CD4-positive, alpha-beta T cell treated with Interleukin-6 for 4 hours (primary cell): ENCODE measurements at regions not wholly inside any gene's neighbourhood (a gene's known extent, or its start where the extent isn't known, plus 50 kb on each side); places are given as distances from the start of the nearest gene placed in this dataset.

ENCODE experiments used
- DNase-seq: peaks from one replicate; pipeline ENCODE4 v3.0.0-alpha.2; 2020; ENCODE audit warnings: mixed read lengths

DNA sequence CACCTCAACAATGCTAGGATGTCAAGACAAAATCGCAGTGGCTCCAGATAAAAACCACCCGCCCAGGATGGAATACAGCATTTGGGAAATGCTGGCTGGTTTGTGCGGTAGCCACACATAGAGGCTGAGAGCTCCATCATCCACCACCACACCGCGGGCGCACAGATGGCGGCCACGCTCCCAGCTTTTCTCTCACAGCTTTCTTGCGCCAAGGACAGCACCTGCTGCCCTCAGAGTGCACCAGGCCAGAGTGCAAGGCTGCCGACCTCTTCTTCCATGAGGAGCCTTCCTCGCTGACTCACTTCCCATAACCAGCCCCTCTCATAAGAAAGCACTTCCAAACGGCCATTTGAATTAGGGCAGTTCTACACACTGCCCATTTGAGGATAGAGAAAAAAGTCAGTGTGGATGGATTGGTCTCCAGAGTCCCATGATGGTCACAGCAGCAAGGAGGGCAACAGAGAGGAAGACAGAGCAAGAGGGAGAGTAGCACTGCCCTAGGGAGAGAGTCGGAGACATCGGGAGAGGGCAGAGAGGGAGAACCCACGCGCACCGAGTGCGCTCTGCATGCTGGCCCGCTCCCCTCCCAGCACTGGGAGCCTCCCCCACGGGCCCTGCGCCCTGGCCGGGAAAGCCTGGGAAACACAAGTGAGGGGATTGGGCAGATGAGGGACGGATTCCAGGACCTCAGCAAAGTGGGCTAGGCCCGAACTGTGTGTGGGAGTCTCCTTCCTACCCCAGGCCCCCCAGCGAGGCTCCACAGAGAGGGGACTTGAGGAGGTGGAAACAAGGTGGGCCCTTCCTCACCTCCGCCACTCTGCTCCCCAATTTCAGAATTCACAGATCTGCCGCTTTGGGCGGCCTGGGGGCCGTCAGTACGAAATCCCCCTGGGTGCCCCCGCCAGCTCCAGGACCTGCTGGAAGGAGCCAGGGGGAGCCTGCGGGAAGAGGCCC, 156.9 kb downstream of the USP12 start:
- no peak for DNase-seq

DNA sequence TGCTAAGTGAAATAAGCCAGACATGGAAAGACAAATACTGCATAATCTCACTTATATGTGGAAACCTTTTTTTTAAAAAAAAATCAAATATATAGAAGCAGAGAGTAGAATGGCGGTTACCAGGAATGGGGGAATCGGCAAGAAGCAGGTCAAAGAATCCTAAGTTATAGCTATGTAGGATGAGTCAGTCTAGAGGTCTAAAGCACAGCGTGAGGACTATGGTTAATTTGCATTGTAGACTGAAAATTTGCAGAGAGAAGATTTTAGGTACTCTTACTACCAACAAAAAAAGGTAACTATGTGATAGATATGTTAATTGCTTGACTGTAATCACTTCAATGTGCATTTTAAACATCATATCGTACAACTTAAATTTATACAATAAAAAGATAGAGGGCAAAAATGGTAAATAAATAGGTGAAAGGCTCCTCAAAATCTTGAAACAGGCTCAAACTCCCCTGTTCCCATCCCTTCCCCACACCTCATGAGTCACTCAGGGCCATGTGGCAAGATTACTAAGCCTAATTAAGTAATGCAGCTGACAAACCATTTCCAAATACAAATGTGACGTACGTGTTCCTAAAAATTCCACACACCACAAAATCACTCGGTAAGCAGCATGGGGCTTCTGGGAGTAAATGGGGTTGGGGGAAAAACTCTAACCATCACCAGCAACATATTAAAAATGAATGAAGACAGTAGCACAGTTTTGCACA, 159.0 kb downstream of the USP12 start:
- no peak for DNase-seq

DNA sequence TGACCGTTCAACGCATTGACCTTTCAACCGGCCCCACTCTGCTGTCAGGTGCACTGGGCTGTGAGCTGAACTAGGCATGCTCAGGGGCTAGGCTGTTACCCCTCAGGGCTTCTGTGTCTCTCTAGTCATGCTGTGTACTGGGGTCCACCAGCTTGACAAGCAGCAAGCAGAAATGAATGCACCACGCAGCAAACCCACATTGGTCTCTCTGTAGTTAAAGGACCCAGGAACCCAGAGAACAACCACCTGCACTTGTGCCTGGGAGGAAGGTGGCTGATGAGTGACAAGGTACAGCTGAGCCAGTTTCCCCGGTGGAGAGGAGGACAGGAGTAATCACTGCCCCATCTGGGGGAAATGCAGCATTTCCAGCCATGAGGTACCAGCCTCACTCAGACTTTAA, 159.9 kb downstream of the USP12 start:
- no peak for DNase-seq

DNA sequence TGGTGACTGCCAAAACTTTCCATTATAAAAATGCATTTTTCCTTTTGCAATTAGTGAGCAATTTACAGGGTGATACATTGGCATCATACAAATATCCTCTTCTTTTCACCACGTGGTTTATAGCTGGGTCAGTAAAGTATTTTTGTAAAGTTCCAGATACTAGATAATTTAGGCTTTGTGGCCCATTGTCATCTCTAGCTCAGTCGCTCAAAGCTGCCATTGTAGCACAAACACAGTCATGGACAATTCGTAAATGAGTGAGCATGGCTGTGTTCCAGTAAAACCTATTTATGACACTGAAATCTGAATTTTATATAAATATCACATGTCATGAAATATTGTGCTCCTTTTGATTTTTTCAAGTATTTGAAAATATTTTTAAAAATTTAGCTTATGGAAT, 162.9 kb downstream of the USP12 start:
- DNase-seq = no peak

DNA sequence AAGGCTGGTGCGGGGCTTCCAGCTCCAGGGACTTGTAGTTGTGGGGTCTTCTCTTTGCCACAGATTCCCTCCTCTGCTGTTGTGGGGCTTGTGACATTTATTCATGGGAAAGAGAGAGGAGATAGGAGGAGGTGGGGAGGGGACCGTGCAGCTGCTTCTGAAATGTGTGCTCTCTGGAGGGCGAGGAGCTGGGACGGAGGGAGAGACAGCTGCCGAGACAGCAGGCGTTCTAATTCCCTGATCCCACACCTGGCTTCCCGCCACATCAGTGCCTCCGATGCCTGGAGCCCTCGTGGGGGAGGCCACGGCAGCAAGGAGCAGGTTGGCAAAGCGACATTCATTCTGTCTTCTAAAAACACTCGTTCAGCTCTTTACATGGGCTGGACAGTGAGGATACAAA, 164.4 kb downstream of the USP12 start:
- DNase-seq = no peak

DNA sequence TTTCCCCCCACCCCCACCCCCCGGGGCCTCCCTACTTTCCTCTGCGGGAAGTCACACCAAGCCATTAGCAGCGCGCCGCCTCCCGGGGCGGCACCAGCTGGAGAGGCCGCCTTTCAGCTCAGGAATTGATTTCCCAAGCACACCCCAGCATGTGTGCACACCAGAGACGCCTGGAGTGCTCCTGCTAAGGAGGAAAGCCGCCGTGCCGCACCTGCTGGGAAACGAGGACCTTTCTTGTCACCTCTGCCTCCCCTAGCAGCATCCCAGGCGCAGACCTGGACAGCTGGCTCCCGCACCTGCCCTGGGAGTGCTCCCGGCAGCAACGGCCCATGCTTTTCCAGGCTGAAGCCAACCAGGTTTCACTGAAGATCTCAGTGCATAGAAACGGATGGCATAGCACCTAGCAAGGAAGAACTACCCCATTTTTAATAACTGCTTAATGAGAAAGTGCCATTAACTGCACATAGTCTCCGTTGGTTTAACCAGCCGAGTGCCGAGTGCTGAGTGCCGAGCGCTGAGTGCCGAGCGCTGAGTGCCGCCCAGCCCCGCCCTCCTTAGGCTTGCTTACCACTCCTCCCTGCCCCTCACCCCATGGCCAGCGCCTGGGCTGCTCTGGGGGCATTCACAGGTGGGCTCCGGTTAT, 165.0 kb downstream of the USP12 start:
- DNase-seq = no peak

DNA sequence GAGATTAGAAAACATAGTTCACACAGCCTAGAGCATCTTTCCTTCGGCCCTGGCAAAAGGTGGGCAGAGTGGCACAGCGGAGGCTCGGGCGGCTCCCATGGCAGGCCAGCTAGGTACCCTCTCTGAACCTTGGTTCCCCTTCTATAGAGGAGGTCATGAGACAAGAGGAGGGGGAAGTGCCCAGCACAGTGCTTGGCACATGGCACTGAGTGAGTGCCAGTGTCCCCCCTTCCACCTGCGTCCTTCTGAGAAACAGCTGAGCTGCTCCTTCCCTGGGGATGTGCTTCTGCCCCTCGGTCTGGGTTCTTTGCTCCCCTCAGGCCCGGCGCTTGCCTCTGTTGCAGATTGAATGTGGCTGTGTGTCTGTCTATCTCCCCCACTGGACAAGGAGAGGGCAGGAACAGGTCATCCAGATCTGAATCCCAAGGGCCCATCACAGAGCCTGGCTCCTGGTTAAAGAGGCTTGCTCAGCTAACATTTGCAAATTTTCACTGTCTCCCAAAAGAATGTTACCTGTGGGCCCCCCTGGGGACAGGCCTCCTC, 165.6 kb downstream of the USP12 start:
- no peak for DNase-seq

DNA sequence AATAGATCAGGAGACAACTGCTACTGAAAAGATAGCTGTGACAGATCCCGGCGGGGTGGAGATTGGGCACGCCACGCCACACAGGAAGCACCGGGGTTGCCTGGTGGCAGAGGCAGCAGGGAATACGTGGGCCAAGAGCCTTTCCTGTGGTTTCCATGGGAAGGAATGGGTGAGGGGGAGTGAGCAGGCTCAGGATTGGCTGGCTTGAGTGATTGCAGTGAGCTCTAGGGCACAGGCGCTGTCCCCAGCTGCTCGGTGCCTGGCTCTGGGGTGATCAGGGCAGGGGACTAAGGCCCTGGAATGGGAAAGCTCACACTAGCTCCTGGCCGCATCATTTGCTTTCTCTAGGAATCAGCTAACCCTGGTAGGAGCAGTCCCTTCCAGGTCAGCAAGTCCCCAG, 166.1 kb downstream of the USP12 start:
- no peak for DNase-seq

DNA sequence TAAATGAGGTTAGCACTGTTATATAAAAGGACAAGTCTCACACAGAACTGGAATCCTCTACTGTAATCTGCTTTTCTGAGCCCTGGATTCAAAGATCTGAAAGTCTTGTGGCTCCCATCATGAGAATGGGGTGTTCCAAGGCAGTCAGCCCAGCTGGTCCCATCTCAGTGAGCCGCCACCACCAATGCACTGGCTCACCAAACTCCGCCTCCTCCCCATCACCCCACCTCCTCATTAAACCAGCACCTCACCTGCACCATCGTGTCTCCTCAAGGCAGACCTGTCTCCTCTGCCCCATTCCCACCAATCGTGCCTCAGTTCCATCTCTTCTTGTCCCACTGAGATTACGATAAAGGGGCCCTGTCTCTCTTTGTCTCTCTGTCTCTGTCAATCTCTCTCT, 166.7 kb downstream of the USP12 start:
- DNase-seq = no peak

DNA sequence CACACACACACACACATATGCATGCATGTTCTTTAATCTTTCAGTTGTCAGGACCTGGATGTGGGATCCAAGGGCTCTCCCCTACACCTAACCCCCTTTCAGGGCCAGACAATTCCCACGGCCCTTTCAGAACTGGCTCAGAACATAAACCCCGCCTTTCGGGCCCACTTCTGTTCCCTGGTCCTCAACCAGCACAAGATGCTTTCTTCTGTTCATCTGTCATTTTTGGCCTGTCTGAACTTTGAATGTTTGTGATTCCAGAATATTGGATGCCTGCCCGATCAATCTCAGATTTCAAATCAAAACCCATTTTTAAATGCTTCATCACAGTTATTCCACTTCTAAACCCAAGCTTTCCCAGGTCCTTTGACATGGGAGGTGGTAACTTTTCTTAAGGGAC, 167.3 kb downstream of the USP12 start:
- no peak for DNase-seq

DNA sequence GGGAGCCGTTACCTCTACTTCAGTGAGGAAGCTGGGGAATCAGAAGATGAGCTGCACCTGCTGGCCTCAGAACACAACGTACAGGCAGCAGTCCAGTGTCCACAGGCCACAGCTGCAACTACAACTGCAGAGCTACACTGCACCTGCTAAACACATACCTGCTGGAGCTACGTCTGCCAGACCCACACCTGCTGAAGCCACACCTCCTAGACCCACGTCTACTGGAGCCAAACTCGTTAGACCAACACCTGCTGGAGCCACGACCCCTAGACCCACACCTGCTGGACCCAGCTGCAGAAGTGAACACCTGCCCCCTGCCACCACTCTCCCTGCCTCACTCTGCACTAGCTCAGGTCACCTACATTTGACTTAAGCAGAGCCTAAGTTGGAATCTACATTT, 169.9 kb downstream of the USP12 start:
- no peak for DNase-seq

DNA sequence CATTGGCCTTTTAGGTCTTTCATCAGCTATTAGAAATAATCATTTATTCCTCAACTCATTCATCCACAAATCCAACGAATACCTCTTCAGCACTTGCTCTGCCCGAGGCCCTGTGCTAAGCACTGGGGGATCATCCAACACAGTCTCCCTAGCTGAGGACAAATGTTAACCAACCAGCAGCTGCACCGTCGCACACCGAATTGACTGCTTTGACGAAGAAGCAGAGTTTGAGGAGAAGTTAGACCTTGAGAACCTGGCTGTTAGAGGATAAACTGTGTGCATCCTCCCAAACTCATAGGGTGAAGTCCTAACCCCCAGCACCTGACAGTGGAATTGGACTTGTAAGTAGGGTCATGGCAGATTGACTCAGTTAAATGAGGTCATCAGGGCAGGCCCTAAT, 170.9 kb downstream of the USP12 start:
- DNase-seq = no peak

DNA sequence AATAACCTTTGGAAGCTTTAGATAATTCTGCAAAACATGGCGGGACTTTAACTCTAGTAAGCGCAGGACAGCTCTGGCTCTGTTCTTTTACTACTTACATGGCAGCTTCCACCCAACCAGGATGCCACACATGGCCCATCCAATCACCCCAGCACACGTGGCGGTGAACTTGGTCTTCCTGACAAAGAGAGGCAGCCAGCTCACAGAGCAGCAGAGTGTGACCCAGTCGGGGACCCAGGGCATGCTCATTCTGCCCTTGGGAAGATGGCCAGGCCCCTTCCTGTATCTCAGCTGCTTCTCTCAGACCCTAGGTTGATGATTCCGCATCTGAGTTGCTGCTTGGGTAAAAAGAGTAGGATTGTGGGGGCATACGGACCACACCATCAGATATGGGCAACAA, 172.1 kb downstream of the USP12 start:
- DNase-seq = no peak

DNA sequence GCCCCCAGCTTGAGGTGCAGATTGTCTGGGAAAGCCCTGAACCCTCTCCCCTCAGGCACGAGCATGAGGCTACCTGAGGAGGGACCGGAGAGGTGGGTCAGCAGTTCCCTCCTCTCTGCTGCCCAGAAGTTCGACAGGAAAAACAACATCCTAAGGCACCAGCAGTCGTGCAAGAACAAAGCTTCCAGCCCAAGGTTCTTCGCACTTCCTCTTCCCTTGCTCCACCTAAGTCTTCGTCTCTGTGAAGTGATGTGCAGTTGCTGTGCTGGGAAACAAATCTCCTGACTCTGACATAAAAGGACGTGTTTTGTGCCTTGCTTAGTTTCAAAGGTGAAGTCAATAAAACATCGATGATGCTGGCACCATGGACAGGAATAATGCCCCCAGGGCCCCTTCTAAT, 173.3 kb downstream of the USP12 start:
- no peak for DNase-seq

DNA sequence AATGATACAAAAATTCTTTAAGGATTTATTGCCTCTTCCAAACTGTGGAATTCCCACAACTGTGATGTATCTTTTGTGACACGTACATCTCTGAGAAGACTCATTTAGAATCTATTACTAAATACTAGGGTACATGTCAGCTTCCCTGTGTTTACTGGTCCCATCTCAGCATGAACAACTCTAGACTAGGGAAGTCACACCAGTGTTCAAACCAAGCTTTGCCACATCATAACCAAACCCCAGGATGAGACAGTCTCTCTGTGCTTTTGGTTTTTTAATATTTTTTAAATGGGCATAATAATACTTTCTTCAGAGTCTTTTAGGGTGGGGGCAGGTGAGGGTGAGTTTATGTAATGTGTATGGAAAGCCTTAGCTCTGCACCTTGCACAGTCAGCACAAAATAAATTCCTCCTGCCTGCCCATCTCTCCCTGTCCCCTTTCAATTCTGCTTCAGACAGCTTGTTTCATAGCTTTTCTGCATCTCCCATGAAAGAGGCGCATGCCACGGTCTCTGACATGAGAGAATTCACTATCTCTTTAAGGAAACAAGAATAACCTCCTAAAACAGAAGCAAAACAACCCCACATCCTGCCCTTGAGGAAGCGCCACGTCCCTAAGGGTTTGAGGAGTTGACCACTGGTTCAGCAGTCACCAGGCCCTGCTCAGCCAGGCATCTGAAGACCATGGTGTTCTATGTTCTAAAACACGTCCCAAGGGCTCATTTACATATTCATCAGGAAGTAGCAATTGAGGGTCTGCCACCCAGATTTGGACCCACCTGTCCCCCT, 174.5 kb downstream of the USP12 start:
- DNase-seq = no peak

DNA sequence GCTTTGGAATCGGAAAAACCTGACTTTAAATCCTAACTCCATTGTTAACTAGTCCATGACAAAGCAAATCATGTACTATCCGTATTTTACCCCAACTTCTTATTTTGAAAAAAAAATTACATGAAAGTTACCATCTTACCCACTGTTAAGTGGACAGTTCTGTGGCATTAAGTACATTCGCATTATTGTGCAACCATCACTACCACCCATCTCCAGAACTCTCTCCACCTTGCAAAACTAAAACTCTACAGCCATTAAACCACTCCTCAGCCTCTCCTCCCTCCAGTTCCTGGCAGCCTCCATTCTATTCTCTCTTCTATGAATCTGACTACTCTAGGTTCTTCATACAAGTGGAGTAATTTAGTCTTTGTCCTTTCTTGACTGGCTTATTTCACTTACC, 176.5 kb downstream of the USP12 start:
- DNase-seq = no peak

DNA sequence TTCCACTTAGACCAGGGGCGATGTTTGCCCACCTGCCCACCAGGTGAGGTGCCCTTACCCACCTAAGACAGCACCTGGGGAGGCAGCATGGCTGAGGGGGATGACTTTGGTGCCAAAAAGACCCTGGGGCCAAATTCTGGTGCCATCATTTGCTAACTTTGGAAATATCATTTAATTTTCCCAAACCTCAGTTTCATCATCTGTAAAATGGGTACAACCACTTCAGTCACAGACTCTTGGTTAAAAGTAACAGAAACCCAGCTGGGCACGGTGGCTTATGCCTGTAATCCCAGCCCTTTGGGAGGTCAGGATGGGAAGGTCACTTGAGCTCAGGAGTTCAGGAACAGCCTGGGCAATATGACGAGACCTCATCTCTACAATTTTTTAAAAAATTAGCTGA, 177.8 kb downstream of the USP12 start:
- DNase-seq = no peak

DNA sequence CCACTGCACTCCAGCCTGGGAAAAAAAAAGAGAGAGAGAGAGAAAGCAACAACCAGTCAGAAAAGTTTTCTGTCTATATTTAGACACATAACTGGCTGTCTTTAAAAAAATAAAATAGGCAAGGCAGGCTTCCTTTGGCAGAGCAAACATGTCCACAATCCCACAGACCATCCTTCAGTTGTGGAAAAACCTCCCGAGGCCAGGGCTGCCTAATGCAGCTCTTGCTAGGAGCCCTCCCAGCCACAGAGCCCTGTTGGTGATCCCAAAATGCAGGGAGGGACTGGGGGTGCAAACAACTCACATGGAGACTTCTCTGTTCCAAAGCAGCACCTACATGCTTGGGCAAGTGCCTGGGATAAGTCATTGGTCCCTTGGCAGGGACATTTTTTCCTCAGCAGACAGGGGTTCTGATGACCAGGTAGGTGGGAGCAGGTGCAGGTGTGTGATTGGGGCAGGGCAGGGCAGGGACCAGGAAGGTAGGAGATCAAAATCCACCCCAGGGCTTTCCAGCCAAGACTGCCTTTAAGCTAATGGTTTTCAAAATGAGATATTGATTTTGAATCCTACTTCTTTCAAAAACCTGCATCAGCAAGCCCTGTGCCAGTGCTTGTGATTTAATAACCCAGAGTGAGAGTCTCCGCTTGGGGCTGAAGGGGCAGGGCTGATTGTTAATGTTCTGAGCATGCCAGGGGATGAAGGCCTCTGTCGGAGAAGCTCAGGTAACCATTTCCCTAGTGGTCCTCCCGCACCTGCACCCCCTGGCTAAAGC, 178.5 kb downstream of the USP12 start:
- no peak for DNase-seq

DNA sequence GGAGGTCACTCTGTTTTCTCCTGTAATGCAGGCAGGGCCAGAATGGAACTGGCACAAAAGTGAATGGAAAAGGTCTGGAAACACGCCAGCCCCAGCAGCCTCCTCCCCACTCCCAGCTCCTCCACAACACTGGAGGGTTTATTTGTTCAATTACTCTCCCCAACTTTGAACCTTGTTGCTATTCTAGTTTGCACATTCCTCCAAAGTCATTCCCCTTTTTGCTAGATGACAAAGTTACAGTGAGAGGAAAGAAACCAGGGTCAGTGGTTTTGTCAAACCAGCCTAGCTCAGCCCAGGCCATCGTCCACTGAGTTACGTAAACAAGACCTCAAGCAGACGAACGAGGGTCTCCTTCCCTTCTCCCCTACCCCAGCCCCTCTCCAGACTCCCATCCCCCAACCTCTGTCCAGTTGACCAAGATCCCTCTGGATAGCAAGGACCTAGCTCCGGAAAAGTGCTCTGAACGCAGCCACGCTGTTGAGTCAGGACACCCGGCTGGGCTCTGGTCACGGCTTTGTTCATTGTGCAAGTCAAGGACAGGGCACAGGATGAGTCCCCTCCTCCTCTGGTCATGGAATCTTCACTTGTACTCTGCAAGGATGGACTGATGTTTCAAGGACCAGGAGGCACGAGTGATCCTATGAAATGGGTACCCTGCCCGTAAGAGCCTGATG, 180.0 kb downstream of the USP12 start:
- no peak for DNase-seq

DNA sequence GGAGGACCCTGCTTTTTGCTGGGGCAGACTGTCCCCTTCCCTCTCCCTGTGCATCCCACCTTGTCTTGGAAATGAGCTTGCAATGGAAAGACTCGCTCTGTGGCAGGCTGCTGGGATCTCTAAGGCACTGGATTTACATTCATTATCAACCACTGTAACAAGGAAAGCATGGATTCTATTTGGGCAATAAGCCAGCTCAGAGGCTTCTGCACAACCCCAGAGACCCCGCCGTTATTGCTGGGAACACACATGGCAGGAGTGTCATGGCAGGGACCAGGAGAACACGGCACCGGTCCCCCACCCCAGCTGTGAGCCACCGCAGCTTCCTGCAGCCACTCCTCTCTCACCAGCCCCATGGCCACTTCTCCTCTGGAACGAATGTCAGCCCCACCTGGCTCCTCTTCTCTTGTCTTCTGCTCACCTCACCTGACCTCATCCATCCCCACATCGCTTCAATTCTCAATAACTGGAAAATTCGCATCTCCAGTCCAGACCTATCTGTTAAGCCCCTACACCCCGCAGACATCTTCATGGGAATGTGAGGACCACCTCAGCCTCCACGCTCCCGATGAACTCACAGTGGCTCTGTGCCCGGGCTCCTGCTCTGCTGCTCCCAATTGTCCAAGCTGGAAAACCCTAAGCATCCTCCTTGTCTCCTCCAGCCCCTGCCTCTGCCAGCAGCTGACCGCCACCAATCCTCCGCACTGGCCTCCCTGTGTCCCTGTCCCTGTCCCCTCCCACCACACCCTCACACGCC, 181.5 kb downstream of the USP12 start:
- no peak for DNase-seq
